T-cell (primary cell): ENCODE measurements at regions not wholly inside any gene's neighbourhood (a gene's known extent, or its start where the extent isn't known, plus 50 kb on each side); places are given as distances from the start of the nearest gene placed in this dataset.

Source experiments
- ATAC-seq, 4 experiments: fragments of 200-7000 bp in 3 of 4; fragments of 150-1000 bp in 1 of 4; cut with Tn5 transposase; replicated peaks in 1 of 4; 1 replicate in 3 of 4; 2 replicates in 1 of 4; pipeline ENCODE4 v1.10.0; 2021; ENCODE audit warnings: moderate library complexity in 3 of 4, mild to moderate bottlenecking in 2 of 4, moderate number of reproducible peaks in 1 of 4
- CTCF ChIA-PET, 2 donors: fragments of 300-600 bp; sonication (Branson Sonifier 250); formaldehyde crosslinking; loops; one replicate each; lab custom pipeline; 2022; ENCODE audit warnings: antibody characterized with exemption in 2 of 2; lab: Charles Lee
- POLR2A ChIA-PET, 2 donors: fragments of 300-600 bp; sonication (Branson Sonifier 250); formaldehyde crosslinking; loops; one replicate each; lab custom pipeline; 2022; ENCODE audit warnings: antibody characterized with exemption in 2 of 2; lab: Charles Lee
- DNase-seq, 35 experiments: peaks; one replicate each; pipeline versions ENCODE4 v3.0.0 to v3.0.0-alpha.2; 2013 to 2023
- H3K27ac ChIP-seq: one replicate; pipeline ENCODE4 v1.5.1; 2013; ENCODE audit warnings: low read length
- H3K27me3 ChIP-seq, 2 experiments: replicated peaks in 1 of 2; 1 replicate in 1 of 2; 2 replicates in 1 of 2; pipeline versions ENCODE4 v1.6.1 to v1.7.0; 2013; ENCODE audit warnings: low read length in 1 of 2, mixed read lengths in 1 of 2; ENCODE audit not compliant: control insufficient read depth in 2 of 2, insufficient read depth in 2 of 2; ENCODE audit errors: extremely low read depth in 1 of 2
- H3K36me3 ChIP-seq, 2 donors: 1 replicate in 1 of 2; 2 replicates in 1 of 2; pipeline versions ENCODE4 v1.6.1 to v1.7.0; 2013; ENCODE audit warnings: low read length in 1 of 2; ENCODE audit not compliant: control insufficient read depth in 2 of 2, insufficient read depth in 1 of 2; ENCODE audit errors: extremely low read depth in 1 of 2
- H3K4me1 ChIP-seq, 2 experiments: 1 replicate in 1 of 2; 2 replicates in 1 of 2; pipeline versions ENCODE4 v1.6.1 to v1.7.0; 2013; ENCODE audit warnings: low read length in 2 of 2, mixed read lengths in 1 of 2; ENCODE audit not compliant: insufficient read depth in 2 of 2, control insufficient read depth in 1 of 2; ENCODE audit errors: extremely low read depth in 1 of 2
- H3K4me3 ChIP-seq, 2 donors: 1 replicate in 1 of 2; 2 replicates in 1 of 2; pipeline versions ENCODE4 v1.5.1 to v1.7.0; 2013; ENCODE audit warnings: mild to moderate bottlenecking in 2 of 2, low read length in 1 of 2, moderate library complexity in 1 of 2; ENCODE audit not compliant: control insufficient read depth in 1 of 2; ENCODE audit errors: extremely low read depth in 1 of 2
- H3K9me3 ChIP-seq: 2 replicates; pipeline ENCODE4 v1.7.0; 2013
- H3K27ac Mint-ChIP-seq, 2 donors: one replicate each; pipeline ENCODE4 v1.8.0; 2020 to 2021; ENCODE audit warnings: mild to moderate bottlenecking in 2 of 2, mixed read lengths in 2 of 2
- H3K27me3 Mint-ChIP-seq, 2 donors: one replicate each; pipeline ENCODE4 v1.8.0; 2021 to 2022; ENCODE audit warnings: mixed read lengths in 2 of 2
- H3K36me3 Mint-ChIP-seq: one replicate; pipeline ENCODE4 v1.8.0; 2021; ENCODE audit warnings: mixed read lengths
- H3K4me1 Mint-ChIP-seq, 3 donors: one replicate each; pipeline ENCODE4 v1.8.0; 2020 to 2022; ENCODE audit warnings: mixed read lengths in 3 of 3, mild to moderate bottlenecking in 1 of 3
- H3K4me3 Mint-ChIP-seq, 3 donors: one replicate each; pipeline ENCODE4 v1.8.0; 2020 to 2022; ENCODE audit warnings: mild to moderate bottlenecking in 3 of 3, mixed read lengths in 3 of 3, moderate library complexity in 3 of 3
- H3K9me3 Mint-ChIP-seq, 3 donors: one replicate each; pipeline ENCODE4 v1.8.0; 2020 to 2022; ENCODE audit warnings: mixed read lengths in 3 of 3
- WGBS: methylation state at CpG from one replicate; pipeline ENCODE4 v1.1.5; 2013; ENCODE audit warnings: missing lambda C conversion rate; ENCODE audit not compliant: insufficient coverage; 5-methylcytosine and 5-hydroxymethylcytosine counted together

DNA sequence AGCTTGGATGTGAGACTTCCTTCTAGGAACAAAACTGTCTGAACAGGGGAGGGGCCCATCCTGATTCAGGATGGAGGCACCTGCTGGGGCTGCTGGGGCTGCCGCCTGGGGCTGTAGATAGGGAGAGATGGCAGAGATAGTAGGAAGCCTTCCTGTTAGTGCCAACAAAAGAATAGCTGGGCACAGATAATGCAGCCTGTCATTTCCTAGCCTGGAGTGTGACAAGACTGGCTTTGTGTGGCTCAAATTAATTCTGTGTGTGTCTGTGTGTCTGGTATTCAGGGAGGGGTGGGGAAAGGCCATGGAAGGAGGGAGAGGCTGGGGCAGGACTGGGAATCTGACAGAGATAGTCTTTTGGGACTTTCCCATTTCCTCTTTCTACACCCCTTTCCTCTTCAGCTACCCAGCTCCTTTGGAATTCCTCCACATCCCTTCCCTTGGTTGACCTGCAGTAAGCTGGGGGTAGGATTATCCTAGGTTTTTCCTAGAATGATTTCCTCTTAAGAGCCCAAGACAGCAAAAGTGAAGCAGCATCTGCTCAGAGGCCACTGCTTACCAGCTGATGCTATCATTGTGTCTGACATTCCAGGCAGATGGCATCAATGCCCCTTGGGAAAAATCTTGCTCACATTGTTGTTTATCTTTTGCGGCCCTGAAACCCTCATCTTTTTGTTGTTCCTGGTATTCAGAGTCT lies 144.9 kb upstream of the LHCGR start:
- CTCF ChIA-PET: interaction anchor here in 1 of 2 donors (0.7 kb wide), 1 partner anchor 287 kb away, joined by 3 read pairs; no protein-coding TSS in a partner anchor
- Histone ChIP-seq H3K27ac (no peak overlapping the region), H3K4me1 (no peaks in the 10 kb centered on the region), H3K27me3 (no peaks in the 10 kb centered on the region), H3K9me3 (no peaks in the 10 kb centered on the region), H3K36me3 (no peaks in the 10 kb centered on the region), H3K4me3 (no peak overlapping the region)
- 65% methylated on average over 2 of the region's 2 CpGs for WGBS
- POLR2A ChIA-PET: no interaction called here
- DNase-seq (no peak), ATAC-seq (no peak)
- Mint-ChIP-seq H3K4me3 (no peak overlapping the region), H3K27ac (no peak overlapping the region), H3K27me3 (peaks cover 0 to 4% of the 10 kb centered on the region in 2 donors), H3K9me3 (peaks cover 0 to 4% (median 3%) of the 10 kb centered on the region in 3 donors), H3K36me3 (no peaks in the 10 kb centered on the region), H3K4me1 (no peaks in the 10 kb centered on the region)

DNA sequence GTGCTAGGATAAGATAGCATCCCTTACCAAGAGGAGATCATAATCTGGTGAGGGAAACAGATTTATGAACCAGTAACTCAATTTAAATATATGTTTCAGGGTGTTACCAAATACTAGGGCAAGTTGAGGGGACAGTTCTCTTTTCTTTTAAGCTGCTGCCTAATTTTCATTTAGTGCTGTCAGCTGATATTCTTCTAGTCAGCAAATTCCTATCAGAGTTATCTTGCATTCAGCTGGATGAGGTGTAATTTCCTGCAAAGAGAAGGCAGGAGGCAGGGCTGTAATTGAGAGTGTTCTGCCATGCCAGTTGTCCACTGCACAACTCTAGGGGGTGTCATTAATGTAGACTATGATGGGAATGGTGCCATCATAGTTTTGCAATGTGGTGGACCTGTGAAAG lies 141.3 kb upstream of the LHCGR start:
- H3K4me1 Mint-ChIP-seq: no peaks in the 10 kb centered on the region
- H3K36me3 ChIP-seq: no peaks in the 10 kb centered on the region
- peaks cover 0 to 3% (median 0%) of the 10 kb centered on the region in 3 donors for H3K9me3 Mint-ChIP-seq
- H3K9me3 ChIP-seq: no peaks in the 10 kb centered on the region
- ATAC-seq (no peak), DNase-seq (no peak)
- no peaks in the 10 kb centered on the region for H3K27me3 ChIP-seq
- ChIA-PET CTCF (no interaction called here), POLR2A (no interaction called here)
- H3K36me3 Mint-ChIP-seq: no peaks in the 10 kb centered on the region
- no peak overlapping the region for H3K4me3 Mint-ChIP-seq
- no peaks in the 10 kb centered on the region for H3K4me1 ChIP-seq
- H3K4me3 ChIP-seq: no peak overlapping the region
- H3K27me3 Mint-ChIP-seq: no peaks in the 10 kb centered on the region
- no peak overlapping the region for H3K27ac ChIP-seq
- no peak overlapping the region for H3K27ac Mint-ChIP-seq

DNA sequence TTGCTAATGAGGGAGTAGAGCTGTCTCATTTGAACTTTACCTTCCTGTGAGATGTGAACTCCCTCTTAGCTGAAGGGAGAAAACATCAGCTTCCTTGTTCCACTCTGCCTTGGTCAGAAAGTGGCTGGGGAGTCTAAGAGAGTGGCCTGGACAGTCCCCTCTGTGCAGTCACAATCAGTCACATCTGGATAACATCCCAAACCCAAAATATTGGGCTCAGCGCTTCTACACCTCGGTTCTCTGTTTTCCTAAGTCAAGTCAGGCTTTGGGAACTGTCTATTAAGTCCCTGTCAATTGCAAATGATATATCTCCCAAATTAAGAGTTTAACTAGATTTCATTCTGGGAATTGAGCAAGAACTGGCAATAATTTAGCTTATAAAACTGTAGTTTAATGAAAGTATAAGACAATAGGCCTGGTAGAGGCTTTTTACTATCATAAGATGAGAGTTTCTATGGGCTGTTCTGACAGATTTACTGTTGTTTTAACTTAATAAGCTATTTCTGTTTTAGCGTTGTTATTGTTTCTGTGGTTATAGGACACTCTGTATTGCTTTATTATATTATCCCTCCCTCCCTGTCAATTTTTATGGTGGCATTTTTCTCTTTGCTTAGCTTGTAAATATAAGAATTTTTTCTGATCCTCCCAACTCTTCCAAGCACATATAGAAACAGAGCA lies 135.1 kb upstream of the LHCGR start:
- no peaks in the 10 kb centered on the region for H3K36me3 ChIP-seq
- ATAC-seq (no peak), DNase-seq (no peak)
- ChIA-PET CTCF (interaction anchor here in 1 of 2 donors (0.6 kb wide), 1 partner anchor 1387 kb away, joined by 4 read pairs; no protein-coding TSS in a partner anchor), POLR2A (interaction anchor here in 1 of 2 donors (0.6 kb wide), 1 partner anchor 1273 kb away, joined by 7 read pairs; no protein-coding TSS in a partner anchor)
- H3K9me3 ChIP-seq: no peaks in the 10 kb centered on the region
- no peak overlapping the region for H3K27ac ChIP-seq
- no peak overlapping the region for H3K4me3 ChIP-seq
- Mint-ChIP-seq H3K4me3 (no peak overlapping the region), H3K27ac (no peak overlapping the region), H3K9me3 (peaks cover 0 to 4% (median 1%) of the 10 kb centered on the region in 3 donors), H3K4me1 (no peaks in the 10 kb centered on the region), H3K36me3 (no peaks in the 10 kb centered on the region), H3K27me3 (peaks cover 0 to 4% of the 10 kb centered on the region in 2 donors)
- no CpG with 5 or more reads among the region's 3 CpGs for WGBS
- H3K27me3 ChIP-seq: no peaks in the 10 kb centered on the region
- no peaks in the 10 kb centered on the region for H3K4me1 ChIP-seq

DNA sequence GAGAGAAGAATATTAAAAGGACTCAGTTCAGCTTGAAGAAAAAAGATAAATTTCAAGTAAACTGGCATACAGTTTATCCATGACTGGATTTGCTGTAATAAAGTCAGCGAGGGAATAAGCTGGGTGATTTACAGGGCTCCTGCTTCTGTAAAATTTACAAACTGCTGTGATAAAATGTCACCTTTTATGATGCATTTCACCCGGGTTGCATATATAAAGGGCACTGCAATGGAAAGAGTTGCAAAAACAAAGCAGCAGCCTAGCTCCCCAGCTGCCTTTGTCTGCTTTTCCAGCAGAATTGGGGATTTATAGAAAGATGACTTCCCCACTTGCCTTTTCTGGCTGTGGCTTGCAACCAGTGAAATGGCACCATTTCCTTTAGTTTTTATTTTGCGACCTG lies 132.5 kb upstream of the LHCGR start:
- Histone ChIP-seq H3K27ac (no peak overlapping the region), H3K9me3 (no peaks in the 10 kb centered on the region), H3K27me3 (no peaks in the 10 kb centered on the region), H3K4me3 (no peak overlapping the region), H3K36me3 (no peaks in the 10 kb centered on the region), H3K4me1 (no peaks in the 10 kb centered on the region)
- no peak for ATAC-seq
- no peak overlapping the region for H3K4me3 Mint-ChIP-seq
- no peak overlapping the region for H3K27ac Mint-ChIP-seq
- H3K9me3 Mint-ChIP-seq: peaks cover 3 to 7% (median 4%) of the 10 kb centered on the region in 3 donors
- no peaks in the 10 kb centered on the region for H3K36me3 Mint-ChIP-seq
- ChIA-PET POLR2A (no interaction called here), CTCF (no interaction called here)
- no peaks in the 10 kb centered on the region for H3K4me1 Mint-ChIP-seq
- 72% methylated on average over 2 of the region's 3 CpGs for WGBS
- H3K27me3 Mint-ChIP-seq: peaks cover 3 to 9% of the 10 kb centered on the region in 2 donors
- no peak for DNase-seq

DNA sequence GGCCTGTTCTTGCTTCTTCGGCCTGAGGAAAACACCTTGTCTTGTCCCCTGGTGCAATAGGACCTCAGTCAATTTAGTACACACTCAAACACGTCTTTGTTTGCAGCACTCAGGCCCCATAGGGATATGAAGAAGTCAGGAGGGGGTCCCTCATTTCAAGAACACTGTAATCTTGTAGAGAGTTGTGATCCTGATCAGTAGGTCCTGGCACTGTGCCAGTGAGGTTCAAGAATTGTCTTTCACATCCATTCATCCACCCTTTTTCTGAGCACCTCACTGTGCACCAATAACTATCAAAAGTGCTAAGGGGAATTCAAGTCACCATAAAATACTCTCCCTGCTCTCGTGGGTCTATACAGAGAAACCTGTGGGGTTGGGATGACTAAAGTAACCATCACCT lies 131.4 kb upstream of the LHCGR start:
- no peak overlapping the region for H3K27ac Mint-ChIP-seq
- no peaks in the 10 kb centered on the region for H3K36me3 Mint-ChIP-seq
- ChIA-PET CTCF (no interaction called here), POLR2A (no interaction called here)
- no peaks in the 10 kb centered on the region for H3K4me1 Mint-ChIP-seq
- peaks cover 3 to 9% of the 10 kb centered on the region in 2 donors for H3K27me3 Mint-ChIP-seq
- no peaks in the 10 kb centered on the region for H3K9me3 ChIP-seq
- WGBS: no CpG with 5 or more reads among the region's 3 CpGs
- no peaks in the 10 kb centered on the region for H3K27me3 ChIP-seq
- ATAC-seq (no peak), DNase-seq (no peak)
- no peak overlapping the region for H3K4me3 Mint-ChIP-seq
- H3K4me3 ChIP-seq: no peak overlapping the region
- no peaks in the 10 kb centered on the region for H3K36me3 ChIP-seq
- no peak overlapping the region for H3K27ac ChIP-seq
- H3K4me1 ChIP-seq: no peaks in the 10 kb centered on the region
- H3K9me3 Mint-ChIP-seq: peaks cover 3 to 7% (median 4%) of the 10 kb centered on the region in 3 donors

DNA sequence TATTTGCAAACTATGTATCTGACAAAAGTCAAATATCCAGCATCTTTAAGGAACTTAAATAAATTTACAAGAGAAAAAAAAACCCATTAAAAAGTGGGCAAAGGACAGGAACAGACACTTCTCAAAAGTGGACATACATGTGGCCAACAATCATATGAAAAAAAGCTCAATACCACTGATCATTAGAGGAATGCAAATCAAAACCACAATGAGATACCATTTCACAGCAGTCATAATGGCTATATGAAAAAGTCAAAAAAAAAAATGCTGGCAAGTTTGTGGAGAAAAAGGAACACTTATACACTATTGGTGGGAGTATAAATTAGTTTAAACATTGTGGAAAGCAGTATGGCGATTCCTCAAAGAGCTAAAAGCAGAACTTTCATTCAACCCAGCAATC lies 130.3 kb upstream of the LHCGR start:
- Mint-ChIP-seq H3K4me3 (no peak overlapping the region), H3K36me3 (no peaks in the 10 kb centered on the region), H3K27ac (no peak overlapping the region), H3K27me3 (peaks cover 3 to 4% of the 10 kb centered on the region in 2 donors), H3K4me1 (no peaks in the 10 kb centered on the region), H3K9me3 (peaks cover 3 to 7% (median 4%) of the 10 kb centered on the region in 3 donors)
- WGBS: no CpG with 5 or more reads among the region's 1 CpG
- Histone ChIP-seq H3K27ac (no peak overlapping the region), H3K36me3 (no peaks in the 10 kb centered on the region), H3K9me3 (no peaks in the 10 kb centered on the region), H3K4me1 (no peaks in the 10 kb centered on the region), H3K27me3 (no peaks in the 10 kb centered on the region), H3K4me3 (no peak overlapping the region)
- CTCF ChIA-PET: no interaction called here
- ATAC-seq (no peak), DNase-seq (no peak)
- POLR2A ChIA-PET: no interaction called here
